H1 (cell line): ENCODE measurements at regions not wholly inside any gene's neighbourhood (a gene's known extent, or its start where the extent isn't known, plus 50 kb on each side); places are given as distances from the start of the nearest gene placed in this dataset.

ENCODE experiments used
- CBX5 ChIP-seq: fragments of 300-800, 300-1000 bp; sonication (generic); IDR thresholded peaks from 2 replicates; pipeline ENCODE4 v1.7.1; 2016; ENCODE audit warnings: antibody characterized with exemption, low read length, low read depth
- FOSL1 ChIP-seq: IDR thresholded peaks from 2 replicates; pipeline ENCODE4 v1.6.1; 2011; ENCODE audit warnings: mild to moderate bottlenecking, low read depth, low read length, moderate library complexity; ENCODE audit not compliant: insufficient read depth
- POLR2A ChIP-seq, 2 experiments: IDR thresholded peaks; 1 replicate in 1 of 2; 2 replicates in 1 of 2; pipeline ENCODE4 v1.6.1; 2011; ENCODE audit warnings: low read depth in 2 of 2, low read length in 2 of 2, mild to moderate bottlenecking in 2 of 2; ENCODE audit errors: control extremely low read depth in 1 of 2
- TF ChIP-seq, protein P1 (sequence below): fragments of 300-600 bp; sonication (generic); IDR thresholded peaks from 2 replicates; pipeline ENCODE4 v1.7.1; 2012; ENCODE audit warnings: low read length, moderate library complexity, mild to moderate bottlenecking, inconsistent platforms; ENCODE audit not compliant: insufficient replicate concordance

GRCh38 chr20:7760247-7761031, 179.8 kb downstream of the HAO1 start (continued):
- TF ChIP-seq, protein P1, sequence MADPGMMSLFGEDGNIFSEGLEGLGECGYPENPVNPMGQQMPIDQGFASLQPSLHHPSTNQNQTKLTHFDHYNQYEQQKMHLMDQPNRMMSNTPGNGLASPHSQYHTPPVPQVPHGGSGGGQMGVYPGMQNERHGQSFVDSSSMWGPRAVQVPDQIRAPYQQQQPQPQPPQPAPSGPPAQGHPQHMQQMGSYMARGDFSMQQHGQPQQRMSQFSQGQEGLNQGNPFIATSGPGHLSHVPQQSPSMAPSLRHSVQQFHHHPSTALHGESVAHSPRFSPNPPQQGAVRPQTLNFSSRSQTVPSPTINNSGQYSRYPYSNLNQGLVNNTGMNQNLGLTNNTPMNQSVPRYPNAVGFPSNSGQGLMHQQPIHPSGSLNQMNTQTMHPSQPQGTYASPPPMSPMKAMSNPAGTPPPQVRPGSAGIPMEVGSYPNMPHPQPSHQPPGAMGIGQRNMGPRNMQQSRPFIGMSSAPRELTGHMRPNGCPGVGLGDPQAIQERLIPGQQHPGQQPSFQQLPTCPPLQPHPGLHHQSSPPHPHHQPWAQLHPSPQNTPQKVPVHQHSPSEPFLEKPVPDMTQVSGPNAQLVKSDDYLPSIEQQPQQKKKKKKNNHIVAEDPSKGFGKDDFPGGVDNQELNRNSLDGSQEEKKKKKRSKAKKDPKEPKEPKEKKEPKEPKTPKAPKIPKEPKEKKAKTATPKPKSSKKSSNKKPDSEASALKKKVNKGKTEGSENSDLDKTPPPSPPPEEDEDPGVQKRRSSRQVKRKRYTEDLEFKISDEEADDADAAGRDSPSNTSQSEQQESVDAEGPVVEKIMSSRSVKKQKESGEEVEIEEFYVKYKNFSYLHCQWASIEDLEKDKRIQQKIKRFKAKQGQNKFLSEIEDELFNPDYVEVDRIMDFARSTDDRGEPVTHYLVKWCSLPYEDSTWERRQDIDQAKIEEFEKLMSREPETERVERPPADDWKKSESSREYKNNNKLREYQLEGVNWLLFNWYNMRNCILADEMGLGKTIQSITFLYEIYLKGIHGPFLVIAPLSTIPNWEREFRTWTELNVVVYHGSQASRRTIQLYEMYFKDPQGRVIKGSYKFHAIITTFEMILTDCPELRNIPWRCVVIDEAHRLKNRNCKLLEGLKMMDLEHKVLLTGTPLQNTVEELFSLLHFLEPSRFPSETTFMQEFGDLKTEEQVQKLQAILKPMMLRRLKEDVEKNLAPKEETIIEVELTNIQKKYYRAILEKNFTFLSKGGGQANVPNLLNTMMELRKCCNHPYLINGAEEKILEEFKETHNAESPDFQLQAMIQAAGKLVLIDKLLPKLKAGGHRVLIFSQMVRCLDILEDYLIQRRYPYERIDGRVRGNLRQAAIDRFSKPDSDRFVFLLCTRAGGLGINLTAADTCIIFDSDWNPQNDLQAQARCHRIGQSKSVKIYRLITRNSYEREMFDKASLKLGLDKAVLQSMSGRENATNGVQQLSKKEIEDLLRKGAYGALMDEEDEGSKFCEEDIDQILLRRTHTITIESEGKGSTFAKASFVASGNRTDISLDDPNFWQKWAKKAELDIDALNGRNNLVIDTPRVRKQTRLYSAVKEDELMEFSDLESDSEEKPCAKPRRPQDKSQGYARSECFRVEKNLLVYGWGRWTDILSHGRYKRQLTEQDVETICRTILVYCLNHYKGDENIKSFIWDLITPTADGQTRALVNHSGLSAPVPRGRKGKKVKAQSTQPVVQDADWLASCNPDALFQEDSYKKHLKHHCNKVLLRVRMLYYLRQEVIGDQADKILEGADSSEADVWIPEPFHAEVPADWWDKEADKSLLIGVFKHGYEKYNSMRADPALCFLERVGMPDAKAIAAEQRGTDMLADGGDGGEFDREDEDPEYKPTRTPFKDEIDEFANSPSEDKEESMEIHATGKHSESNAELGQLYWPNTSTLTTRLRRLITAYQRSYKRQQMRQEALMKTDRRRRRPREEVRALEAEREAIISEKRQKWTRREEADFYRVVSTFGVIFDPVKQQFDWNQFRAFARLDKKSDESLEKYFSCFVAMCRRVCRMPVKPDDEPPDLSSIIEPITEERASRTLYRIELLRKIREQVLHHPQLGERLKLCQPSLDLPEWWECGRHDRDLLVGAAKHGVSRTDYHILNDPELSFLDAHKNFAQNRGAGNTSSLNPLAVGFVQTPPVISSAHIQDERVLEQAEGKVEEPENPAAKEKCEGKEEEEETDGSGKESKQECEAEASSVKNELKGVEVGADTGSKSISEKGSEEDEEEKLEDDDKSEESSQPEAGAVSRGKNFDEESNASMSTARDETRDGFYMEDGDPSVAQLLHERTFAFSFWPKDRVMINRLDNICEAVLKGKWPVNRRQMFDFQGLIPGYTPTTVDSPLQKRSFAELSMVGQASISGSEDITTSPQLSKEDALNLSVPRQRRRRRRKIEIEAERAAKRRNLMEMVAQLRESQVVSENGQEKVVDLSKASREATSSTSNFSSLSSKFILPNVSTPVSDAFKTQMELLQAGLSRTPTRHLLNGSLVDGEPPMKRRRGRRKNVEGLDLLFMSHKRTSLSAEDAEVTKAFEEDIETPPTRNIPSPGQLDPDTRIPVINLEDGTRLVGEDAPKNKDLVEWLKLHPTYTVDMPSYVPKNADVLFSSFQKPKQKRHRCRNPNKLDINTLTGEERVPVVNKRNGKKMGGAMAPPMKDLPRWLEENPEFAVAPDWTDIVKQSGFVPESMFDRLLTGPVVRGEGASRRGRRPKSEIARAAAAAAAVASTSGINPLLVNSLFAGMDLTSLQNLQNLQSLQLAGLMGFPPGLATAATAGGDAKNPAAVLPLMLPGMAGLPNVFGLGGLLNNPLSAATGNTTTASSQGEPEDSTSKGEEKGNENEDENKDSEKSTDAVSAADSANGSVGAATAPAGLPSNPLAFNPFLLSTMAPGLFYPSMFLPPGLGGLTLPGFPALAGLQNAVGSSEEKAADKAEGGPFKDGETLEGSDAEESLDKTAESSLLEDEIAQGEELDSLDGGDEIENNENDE, result no peak
- TF ChIP-seq POLR2A (IDR thresholded peaks at IDR 0.05; ENCODE audit: control extremely low read depth in 1 of 2, low read depth in 2 of 2, low read length in 2 of 2) (no peak), CBX5 (no peak), FOSL1 (no peak)
